ENCODE measurements at regions not wholly inside any gene's neighbourhood (a gene's known extent, or its start where the extent isn't known, plus 50 kb on each side); places are given as distances from the start of the nearest gene placed in this dataset.

DNA sequence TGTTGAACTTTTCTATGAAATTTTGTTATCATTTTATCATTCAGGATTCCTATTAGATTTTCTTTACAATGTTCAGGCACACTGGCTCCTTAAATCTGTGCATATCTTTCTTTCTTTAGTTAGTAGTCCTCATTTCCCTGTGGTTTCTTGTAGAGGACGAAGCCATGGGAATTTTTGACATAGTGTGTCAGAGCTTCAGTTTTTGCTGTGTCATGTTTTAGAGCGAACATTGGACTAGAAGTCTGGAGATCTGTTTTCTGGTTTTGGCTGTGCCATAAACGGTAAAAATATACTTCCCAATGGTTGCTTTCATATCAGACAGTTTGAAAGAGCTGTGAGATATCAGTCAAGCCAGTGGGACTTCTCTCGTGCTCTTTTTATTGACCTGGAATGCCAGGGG lies 105.2 kb downstream of the CHCHD4 start:
- TF ChIP-seq, protein P1, sequence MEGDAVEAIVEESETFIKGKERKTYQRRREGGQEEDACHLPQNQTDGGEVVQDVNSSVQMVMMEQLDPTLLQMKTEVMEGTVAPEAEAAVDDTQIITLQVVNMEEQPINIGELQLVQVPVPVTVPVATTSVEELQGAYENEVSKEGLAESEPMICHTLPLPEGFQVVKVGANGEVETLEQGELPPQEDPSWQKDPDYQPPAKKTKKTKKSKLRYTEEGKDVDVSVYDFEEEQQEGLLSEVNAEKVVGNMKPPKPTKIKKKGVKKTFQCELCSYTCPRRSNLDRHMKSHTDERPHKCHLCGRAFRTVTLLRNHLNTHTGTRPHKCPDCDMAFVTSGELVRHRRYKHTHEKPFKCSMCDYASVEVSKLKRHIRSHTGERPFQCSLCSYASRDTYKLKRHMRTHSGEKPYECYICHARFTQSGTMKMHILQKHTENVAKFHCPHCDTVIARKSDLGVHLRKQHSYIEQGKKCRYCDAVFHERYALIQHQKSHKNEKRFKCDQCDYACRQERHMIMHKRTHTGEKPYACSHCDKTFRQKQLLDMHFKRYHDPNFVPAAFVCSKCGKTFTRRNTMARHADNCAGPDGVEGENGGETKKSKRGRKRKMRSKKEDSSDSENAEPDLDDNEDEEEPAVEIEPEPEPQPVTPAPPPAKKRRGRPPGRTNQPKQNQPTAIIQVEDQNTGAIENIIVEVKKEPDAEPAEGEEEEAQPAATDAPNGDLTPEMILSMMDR (IDR thresholded peaks at IDR 0.05; ENCODE audit: insufficient read depth, low read depth, low read length), result no peak
- TF ChIP-seq EZH2 (IDR thresholded peaks at IDR 0.05; ENCODE audit: insufficient read depth, low read length), result no peak
- no peak for FAIRE-seq

DNA sequence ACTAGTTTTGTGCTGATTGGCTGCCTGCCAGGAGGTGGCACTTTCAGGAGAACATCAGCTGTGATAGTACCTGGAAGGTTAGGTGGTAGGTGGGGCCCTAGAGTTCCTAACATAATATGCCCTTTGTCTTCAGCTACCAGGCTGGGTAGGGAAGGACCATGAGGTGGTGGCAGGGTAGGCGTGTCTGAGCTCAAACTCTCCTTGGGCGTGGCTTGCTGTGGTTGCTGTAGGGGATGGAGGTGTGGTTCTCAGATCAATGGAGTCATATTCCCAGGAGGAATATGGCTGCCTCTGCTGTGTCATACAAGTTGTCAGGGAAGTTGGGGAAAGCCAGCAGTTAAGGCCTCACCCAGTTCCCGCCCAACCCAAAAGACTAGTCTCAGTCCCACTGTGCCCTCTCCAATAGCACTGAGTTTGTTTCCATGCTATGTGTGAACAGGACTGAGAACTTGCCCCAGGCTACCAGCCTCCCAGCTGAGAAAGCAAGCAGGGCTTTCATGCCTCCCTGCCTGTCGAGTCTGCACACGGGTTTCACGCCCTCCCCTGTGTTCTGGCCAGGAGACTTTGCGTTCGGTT lies 107.7 kb downstream of the CHCHD4 start:
- H3K4me2 ChIP-seq (ENCODE audit: low read length), result no peak overlapping the region
- H3K4me3 ChIP-seq (ENCODE audit: insufficient read depth, low read depth, low read length), result no peak overlapping the region
- no peaks in the 10 kb centered on the region for H3K4me1 ChIP-seq (ENCODE audit: insufficient read depth, low read length)
- no peaks in the 10 kb centered on the region for H3K4me1 Mint-ChIP-seq (ENCODE audit: low read depth, unreplicated experiment)
- no peak overlapping the region for H2AFZ ChIP-seq (ENCODE audit: low read depth, low read length)
- H3K9ac ChIP-seq (ENCODE audit: low read length), result no peak overlapping the region
- FAIRE-seq, result no peak
- H3K27me3 Mint-ChIP-seq (ENCODE audit: low read depth, unreplicated experiment), result no peaks in the 10 kb centered on the region
- no peaks in the 10 kb centered on the region for H4K20me1 ChIP-seq (ENCODE audit: insufficient read depth, low read length)
- H3K36me3 Mint-ChIP-seq (ENCODE audit: low read depth, unreplicated experiment), result no peaks in the 10 kb centered on the region
- H3K27me3 ChIP-seq (ENCODE audit: insufficient read depth, low read length), result no peaks in the 10 kb centered on the region
- H3K79me2 ChIP-seq (ENCODE audit: insufficient read depth, low read length), result no peaks in the 10 kb centered on the region
- no peaks in the 10 kb centered on the region for H3K36me3 ChIP-seq (ENCODE audit: insufficient read depth, low read length)
- H3K4me3 Mint-ChIP-seq (ENCODE audit: unreplicated experiment), result no peak overlapping the region
- no peak overlapping the region for H3K27ac Mint-ChIP-seq (ENCODE audit: unreplicated experiment)
- DNase-seq (ENCODE audit: low read depth), result no peak
- no peaks in the 10 kb centered on the region for H3K9me3 ChIP-seq (ENCODE audit: insufficient read depth, low read depth, low read length)
- no peak overlapping the region for H3K27ac ChIP-seq (ENCODE audit: low read depth, low read length)
- peaks cover 5% of the 10 kb centered on the region for H3K9me3 Mint-ChIP-seq (ENCODE audit: unreplicated experiment)
- no peak for TF ChIP-seq EZH2 (IDR thresholded peaks at IDR 0.05; ENCODE audit: insufficient read depth, low read length)
- TF ChIP-seq, protein P1 (IDR thresholded peaks at IDR 0.05; ENCODE audit: insufficient read depth, low read depth, low read length), result no peak

More for the DNA sequence above, 105.2 kb downstream of the CHCHD4 start:
- Mint-ChIP-seq H3K4me3 (ENCODE audit: unreplicated experiment) (no peak overlapping the region), H3K27me3 (ENCODE audit: low read depth, unreplicated experiment) (no peaks in the 10 kb centered on the region), H3K36me3 (ENCODE audit: low read depth, unreplicated experiment) (no peaks in the 10 kb centered on the region), H3K4me1 (ENCODE audit: low read depth, unreplicated experiment) (no peaks in the 10 kb centered on the region), H3K27ac (ENCODE audit: unreplicated experiment) (no peak overlapping the region), H3K9me3 (ENCODE audit: unreplicated experiment) (peaks cover 16% of the 10 kb centered on the region)
- H4K20me1 ChIP-seq (ENCODE audit: insufficient read depth, low read length), result no peaks in the 10 kb centered on the region
- H3K4me3 ChIP-seq (ENCODE audit: insufficient read depth, low read depth, low read length), result no peak overlapping the region
- H3K4me2 ChIP-seq (ENCODE audit: low read length), result no peak overlapping the region
- H3K9me3 ChIP-seq (ENCODE audit: insufficient read depth, low read depth, low read length), result no peaks in the 10 kb centered on the region
- DNase-seq (ENCODE audit: low read depth), result no peak
- H3K4me1 ChIP-seq (ENCODE audit: insufficient read depth, low read length), result no peaks in the 10 kb centered on the region
- no peak overlapping the region for H3K27ac ChIP-seq (ENCODE audit: low read depth, low read length)
- no peak overlapping the region for H2AFZ ChIP-seq (ENCODE audit: low read depth, low read length)
- no peaks in the 10 kb centered on the region for H3K27me3 ChIP-seq (ENCODE audit: insufficient read depth, low read length)
- H3K79me2 ChIP-seq (ENCODE audit: insufficient read depth, low read length), result no peaks in the 10 kb centered on the region
- no peak overlapping the region for H3K9ac ChIP-seq (ENCODE audit: low read length)
- H3K36me3 ChIP-seq (ENCODE audit: insufficient read depth, low read length), result no peaks in the 10 kb centered on the region

DNA sequence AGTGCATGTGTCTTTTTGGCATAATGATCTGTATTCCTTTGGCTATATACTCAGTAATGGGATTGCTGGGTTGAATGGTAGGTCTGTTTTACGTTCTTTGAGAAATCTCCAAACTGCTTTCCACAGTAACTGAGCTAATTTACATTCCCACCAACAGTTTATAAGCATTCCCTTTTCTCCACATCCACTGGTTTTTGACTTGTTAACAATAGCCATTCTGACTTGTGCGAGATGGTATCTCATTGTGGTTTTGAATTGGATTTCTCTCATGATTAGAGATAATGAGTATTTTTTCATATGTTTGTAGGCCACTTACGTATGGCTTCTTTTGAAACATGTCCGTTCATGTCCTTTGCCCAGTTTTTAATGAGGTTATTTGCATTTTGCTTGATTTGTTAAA lies 117.7 kb downstream of the CHCHD4 start:
- Histone ChIP-seq H3K4me2 (ENCODE audit: low read length) (no peak overlapping the region), H3K9me3 (ENCODE audit: insufficient read depth, low read depth, low read length) (no peaks in the 10 kb centered on the region), H3K79me2 (ENCODE audit: insufficient read depth, low read length) (no peaks in the 10 kb centered on the region), H3K4me1 (ENCODE audit: insufficient read depth, low read length) (no peaks in the 10 kb centered on the region), H2AFZ (ENCODE audit: low read depth, low read length) (no peak overlapping the region), H3K27me3 (ENCODE audit: insufficient read depth, low read length) (no peaks in the 10 kb centered on the region), H4K20me1 (ENCODE audit: insufficient read depth, low read length) (no peaks in the 10 kb centered on the region), H3K9ac (ENCODE audit: low read length) (no peak overlapping the region), H3K4me3 (ENCODE audit: insufficient read depth, low read depth, low read length) (no peak overlapping the region), H3K36me3 (ENCODE audit: insufficient read depth, low read length) (no peaks in the 10 kb centered on the region), H3K27ac (ENCODE audit: low read depth, low read length) (no peak overlapping the region)
- no peak for TF ChIP-seq EZH2 (IDR thresholded peaks at IDR 0.05; ENCODE audit: insufficient read depth, low read length)
- TF ChIP-seq, protein P1 (IDR thresholded peaks at IDR 0.05; ENCODE audit: insufficient read depth, low read depth, low read length), result no peak
- Mint-ChIP-seq H3K4me3 (ENCODE audit: unreplicated experiment) (no peak overlapping the region), H3K27ac (ENCODE audit: unreplicated experiment) (no peak overlapping the region), H3K27me3 (ENCODE audit: low read depth, unreplicated experiment) (peaks cover 2% of the 10 kb centered on the region), H3K9me3 (ENCODE audit: unreplicated experiment) (peaks cover 5% of the 10 kb centered on the region), H3K36me3 (ENCODE audit: low read depth, unreplicated experiment) (no peaks in the 10 kb centered on the region), H3K4me1 (ENCODE audit: low read depth, unreplicated experiment) (no peaks in the 10 kb centered on the region)
- FAIRE-seq (no peak), DNase-seq (ENCODE audit: low read depth) (peak; percentile 23)

All from astrocyte (in vitro differentiated cells and primary cell).